CD4-positive, alpha-beta T cell treated with Interferon alpha-2 for 1 hour (primary cell): ENCODE measurements at regions not wholly inside any gene's neighbourhood (a gene's known extent, or its start where the extent isn't known, plus 50 kb on each side); places are given as distances from the start of the nearest gene placed in this dataset.

Experiments
- DNase-seq, 2 donors: peaks; one replicate each; pipeline ENCODE4 v3.0.0-alpha.2; 2020 to 2022

GRCh38 chr10:120313715-120314114, 143.3 kb upstream of the PLPP4 start:
- no peak for DNase-seq

- no peak for DNase-seq
Observed at GRCh38 chr10:120314442-120314841, 142.6 kb upstream of the PLPP4 start.

- no peak for DNase-seq
Observed at GRCh38 chr10:120318862-120319261, 138.2 kb upstream of the PLPP4 start.

- DNase-seq = no peak
Observed at GRCh38 chr10:120327675-120328074, 129.4 kb upstream of the PLPP4 start.

GRCh38 chr10:120328647-120329046, 128.4 kb upstream of the PLPP4 start:
- no peak for DNase-seq

GRCh38 chr10:120335553-120335952, 121.5 kb upstream of the PLPP4 start:
- no peak for DNase-seq

- DNase-seq = no peak
Observed at GRCh38 chr10:120336306-120336910, 120.6 kb upstream of the PLPP4 start.

GRCh38 chr10:120336911-120337540, 120.0 kb upstream of the PLPP4 start:
- peak; percentile 4 to 45 for DNase-seq

GRCh38 chr10:120342115-120342714, 114.8 kb upstream of the PLPP4 start:
- DNase-seq = no peak

GRCh38 chr10:120345186-120345585, 111.8 kb upstream of the PLPP4 start:
- no peak for DNase-seq

GRCh38 chr10:120347644-120348043, 109.4 kb upstream of the PLPP4 start:
- DNase-seq = no peak

GRCh38 chr10:120349069-120349468, 108.0 kb upstream of the PLPP4 start:
- DNase-seq = no peak

GRCh38 chr10:120355425-120355824, 101.6 kb upstream of the PLPP4 start:
- no peak for DNase-seq

GRCh38 chr10:120360571-120360970, 96.5 kb upstream of the PLPP4 start:
- DNase-seq = no peak

- no peak for DNase-seq
Observed at GRCh38 chr10:120365872-120366271, 91.2 kb upstream of the PLPP4 start.

- no peak for DNase-seq
Observed at GRCh38 chr10:120367341-120367740, 89.7 kb upstream of the PLPP4 start.

GRCh38 chr10:120368338-120368737, 88.7 kb upstream of the PLPP4 start:
- no peak for DNase-seq

GRCh38 chr10:120368927-120369326, 88.1 kb upstream of the PLPP4 start:
- DNase-seq = no peak

- DNase-seq = no peak
Observed at GRCh38 chr10:120369856-120370276, 87.2 kb upstream of the PLPP4 start.

- no peak for DNase-seq
Observed at GRCh38 chr10:120371856-120372255, 85.2 kb upstream of the PLPP4 start.

- no peak for DNase-seq
Observed at GRCh38 chr10:120372917-120373316, 84.1 kb upstream of the PLPP4 start.

GRCh38 chr10:120375666-120376065, 81.4 kb upstream of the PLPP4 start:
- no peak for DNase-seq

- DNase-seq = no peak
Observed at GRCh38 chr10:120381931-120382330, 75.1 kb upstream of the PLPP4 start.

- no peak for DNase-seq
Observed at GRCh38 chr10:120382360-120382759, 74.7 kb upstream of the PLPP4 start.

GRCh38 chr10:120385992-120386391, 71.0 kb upstream of the PLPP4 start:
- DNase-seq = no peak
